IMR-90 (cell line): ENCODE measurements at regions not wholly inside any gene's neighbourhood (a gene's known extent, or its start where the extent isn't known, plus 50 kb on each side); places are given as distances from the start of the nearest gene placed in this dataset.

Source experiments
- BHLHE40 ChIP-seq: fragments of 150-350 bp; IDR thresholded peaks from 2 replicates; pipeline ENCODE4 v1.6.1; 2016; ENCODE audit warnings: mild to moderate bottlenecking, low read depth, low read length
- MAFK ChIP-seq: IDR thresholded peaks from 2 replicates; pipeline ENCODE4 v1.6.1; 2012; ENCODE audit warnings: low read depth, low read length, improper control_type of control experiment
- MXI1 ChIP-seq: IDR thresholded peaks from 2 replicates; pipeline ENCODE4 v1.6.1; 2012; ENCODE audit warnings: low read depth, mild to moderate bottlenecking, low read length, moderate library complexity, borderline replicate concordance
- NFE2L2 ChIP-seq: fragments of 150-350 bp; IDR thresholded peaks from 2 replicates; pipeline ENCODE4 v1.6.1; 2016; ENCODE audit warnings: low read depth, mild to moderate bottlenecking, low read length
- POLR2A ChIP-seq: IDR thresholded peaks from 2 replicates; pipeline ENCODE4 v1.6.1; 2012; ENCODE audit warnings: mild to moderate bottlenecking, low read depth, low read length
- RCOR1 ChIP-seq: IDR thresholded peaks from 2 replicates; pipeline ENCODE4 v1.6.1; 2012; ENCODE audit warnings: mild to moderate bottlenecking, low read length, improper control_type of control experiment; ENCODE audit not compliant: insufficient replicate concordance
- TF ChIP-seq, protein P1 (sequence below): conservative IDR thresholded peaks from 2 replicates; pipeline ENCODE4 v1.5.1; 2012; ENCODE audit warnings: mild to moderate bottlenecking, low read depth, low read length, improper control_type of control experiment
- TF ChIP-seq, protein P2 (sequence below): fragments of 150-350 bp; IDR thresholded peaks from 2 replicates; pipeline ENCODE4 v1.6.1; 2016; ENCODE audit warnings: low read depth, mild to moderate bottlenecking, low read length, moderate library complexity, borderline replicate concordance

DNA sequence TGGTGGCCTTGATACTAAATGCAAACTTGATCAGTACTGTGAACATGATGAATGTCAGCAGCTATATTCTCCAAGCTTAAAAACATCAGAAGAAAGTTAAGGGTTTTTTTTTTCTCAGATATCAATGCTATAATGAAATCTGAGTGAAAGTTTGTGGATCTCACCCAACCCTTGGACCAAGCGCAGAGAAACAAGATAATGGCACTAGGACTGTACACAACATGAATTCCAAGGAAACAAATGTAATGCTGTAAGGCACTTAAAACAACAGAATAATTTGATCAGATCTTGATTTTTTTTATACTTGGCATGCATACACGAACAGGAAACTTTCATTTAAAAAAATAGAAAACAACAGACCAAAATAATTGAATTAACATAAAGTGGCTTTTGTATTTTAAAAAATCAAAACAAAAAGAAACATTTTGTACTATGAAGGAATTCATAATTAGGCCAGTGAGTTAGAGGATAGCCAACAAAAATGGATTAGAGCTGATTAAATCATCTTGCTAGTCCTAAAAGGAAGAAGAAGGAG, 1154.0 kb upstream of the EYS start:
- TF ChIP-seq, protein P1, sequence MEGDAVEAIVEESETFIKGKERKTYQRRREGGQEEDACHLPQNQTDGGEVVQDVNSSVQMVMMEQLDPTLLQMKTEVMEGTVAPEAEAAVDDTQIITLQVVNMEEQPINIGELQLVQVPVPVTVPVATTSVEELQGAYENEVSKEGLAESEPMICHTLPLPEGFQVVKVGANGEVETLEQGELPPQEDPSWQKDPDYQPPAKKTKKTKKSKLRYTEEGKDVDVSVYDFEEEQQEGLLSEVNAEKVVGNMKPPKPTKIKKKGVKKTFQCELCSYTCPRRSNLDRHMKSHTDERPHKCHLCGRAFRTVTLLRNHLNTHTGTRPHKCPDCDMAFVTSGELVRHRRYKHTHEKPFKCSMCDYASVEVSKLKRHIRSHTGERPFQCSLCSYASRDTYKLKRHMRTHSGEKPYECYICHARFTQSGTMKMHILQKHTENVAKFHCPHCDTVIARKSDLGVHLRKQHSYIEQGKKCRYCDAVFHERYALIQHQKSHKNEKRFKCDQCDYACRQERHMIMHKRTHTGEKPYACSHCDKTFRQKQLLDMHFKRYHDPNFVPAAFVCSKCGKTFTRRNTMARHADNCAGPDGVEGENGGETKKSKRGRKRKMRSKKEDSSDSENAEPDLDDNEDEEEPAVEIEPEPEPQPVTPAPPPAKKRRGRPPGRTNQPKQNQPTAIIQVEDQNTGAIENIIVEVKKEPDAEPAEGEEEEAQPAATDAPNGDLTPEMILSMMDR: no peak
- TF ChIP-seq POLR2A (no peak), RCOR1 (no peak), MXI1 (no peak), BHLHE40 (no peak), MAFK (no peak), NFE2L2 (no peak)
- TF ChIP-seq, protein P2, sequence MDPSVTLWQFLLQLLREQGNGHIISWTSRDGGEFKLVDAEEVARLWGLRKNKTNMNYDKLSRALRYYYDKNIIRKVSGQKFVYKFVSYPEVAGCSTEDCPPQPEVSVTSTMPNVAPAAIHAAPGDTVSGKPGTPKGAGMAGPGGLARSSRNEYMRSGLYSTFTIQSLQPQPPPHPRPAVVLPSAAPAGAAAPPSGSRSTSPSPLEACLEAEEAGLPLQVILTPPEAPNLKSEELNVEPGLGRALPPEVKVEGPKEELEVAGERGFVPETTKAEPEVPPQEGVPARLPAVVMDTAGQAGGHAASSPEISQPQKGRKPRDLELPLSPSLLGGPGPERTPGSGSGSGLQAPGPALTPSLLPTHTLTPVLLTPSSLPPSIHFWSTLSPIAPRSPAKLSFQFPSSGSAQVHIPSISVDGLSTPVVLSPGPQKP: no peak
